B cell (primary cell): ENCODE measurements at regions not wholly inside any gene's neighbourhood (a gene's known extent, or its start where the extent isn't known, plus 50 kb on each side); places are given as distances from the start of the nearest gene placed in this dataset.

Experiments used
- ATAC-seq: fragments of 200-7000 bp; cut with Tn5 transposase; one replicate; pipeline ENCODE4 v1.10.0; 2021; ENCODE audit warnings: low read depth, mild to moderate bottlenecking, moderate number of reproducible peaks, moderate library complexity
- CTCF ChIA-PET: fragments of 350-600 bp; sonication (Branson Sonifier 250); formaldehyde crosslinking; loops from one replicate; lab custom pipeline; 2021; ENCODE audit warnings: antibody characterized with exemption, inconsistent platforms; lab: Charles Lee
- POLR2A ChIA-PET: fragments of 350-600 bp; sonication (Branson Sonifier 250); formaldehyde crosslinking; loops from one replicate; lab custom pipeline; 2021; ENCODE audit warnings: antibody characterized with exemption; lab: Charles Lee
- DNase-seq: peaks from one replicate; pipeline ENCODE4 v3.0.0; 2013
- H2AFZ ChIP-seq: 2 replicates; pipeline ENCODE4 v1.6.1; 2012; ENCODE audit warnings: mild to moderate bottlenecking, low read depth, low read length; ENCODE audit not compliant: insufficient read depth, poor library complexity, severe bottlenecking
- H3K27ac ChIP-seq, 2 donors: 1 replicate in 1 of 2; 2 replicates in 1 of 2; pipeline ENCODE4 v1.5.1; 2012 to 2013; ENCODE audit warnings: low read length in 2 of 2, mild to moderate bottlenecking in 2 of 2, moderate library complexity in 1 of 2
- H3K27me3 ChIP-seq, 4 experiments: fragments of 200-600 bp in 1 of 4; sonication (generic) in 1 of 4; replicated peaks in 1 of 4; 1 replicate in 2 of 4; 2 replicates in 2 of 4; pipeline versions ENCODE4 v1.6.1 to v1.7.0; 2013 to 2016; ENCODE audit warnings: low read length in 3 of 4, mild to moderate bottlenecking in 2 of 4, mixed read lengths in 1 of 4, moderate library complexity in 1 of 4; ENCODE audit not compliant: insufficient read depth in 4 of 4, control insufficient read depth in 3 of 4; ENCODE audit errors: control extremely low read depth in 1 of 4
- H3K36me3 ChIP-seq, 2 experiments: replicated peaks in 1 of 2; 1 replicate in 1 of 2; 2 replicates in 1 of 2; pipeline versions ENCODE4 v1.6.1 to v1.7.1; 2013; ENCODE audit warnings: low read length in 1 of 2; ENCODE audit not compliant: insufficient read depth in 2 of 2, control insufficient read depth in 1 of 2; ENCODE audit errors: control extremely low read depth in 1 of 2, extremely low read depth in 1 of 2
- H3K4me1 ChIP-seq, 2 donors: fragments of 200-600 bp in 1 of 2; sonication (generic) in 1 of 2; 1 replicate in 1 of 2; 2 replicates in 1 of 2; pipeline versions ENCODE4 v1.5.1 to v1.6.1; 2013 to 2017; ENCODE audit warnings: low read length in 2 of 2; ENCODE audit not compliant: control insufficient read depth in 2 of 2, insufficient read depth in 2 of 2
- H3K4me2 ChIP-seq: replicated peaks from 2 replicates; pipeline ENCODE3; 2012; ENCODE audit warnings: mild to moderate bottlenecking, low read depth, low read length; ENCODE audit not compliant: poor library complexity, severe bottlenecking
- H3K4me3 ChIP-seq, 5 experiments: fragments of 200-600 bp in 1 of 5; sonication (generic) in 1 of 5; 1 replicate in 3 of 5; 2 replicates in 2 of 5; pipeline versions ENCODE4 v1.5.1 to v1.7.0; 2011 to 2016; ENCODE audit warnings: low read length in 4 of 5, mild to moderate bottlenecking in 4 of 5, low read depth in 2 of 5, control low read depth in 1 of 5, moderate library complexity in 1 of 5; ENCODE audit not compliant: insufficient read depth in 1 of 5; ENCODE audit errors: control extremely low read depth in 1 of 5, extremely low read depth in 1 of 5
- H3K79me2 ChIP-seq: fragments of 200-600 bp; sonication (generic); one replicate; pipeline ENCODE4 v1.6.0; 2016; ENCODE audit warnings: low read length; ENCODE audit not compliant: control insufficient read depth, insufficient read depth
- H3K9ac ChIP-seq: fragments of 200-600 bp; sonication (generic); 2 replicates; pipeline ENCODE4 v1.6.1; 2017; ENCODE audit warnings: mild to moderate bottlenecking, low read length, moderate library complexity
- H3K9me3 ChIP-seq, 3 donors: one replicate each; pipeline versions ENCODE4 v1.6.1 to v1.7.1; 2013; ENCODE audit warnings: low read length in 2 of 3; ENCODE audit not compliant: control insufficient read depth in 2 of 3, insufficient read depth in 1 of 3; ENCODE audit errors: control extremely low read depth in 1 of 3
- H4K20me1 ChIP-seq: 2 replicates; pipeline ENCODE4 v1.6.0; 2012; ENCODE audit warnings: mild to moderate bottlenecking, low read length; ENCODE audit not compliant: insufficient read depth, control insufficient read depth, poor library complexity, severe bottlenecking
- H3K27ac Mint-ChIP-seq: one replicate; pipeline ENCODE4 v1.8.0; 2021; ENCODE audit warnings: mixed read lengths
- H3K27me3 Mint-ChIP-seq: one replicate; pipeline ENCODE4 v1.8.0; 2021; ENCODE audit warnings: mixed read lengths
- H3K4me1 Mint-ChIP-seq: one replicate; pipeline ENCODE4 v1.8.0; 2021; ENCODE audit warnings: mixed read lengths
- H3K4me3 Mint-ChIP-seq: one replicate; pipeline ENCODE4 v1.8.0; 2021; ENCODE audit warnings: mixed read lengths
- H3K9me3 Mint-ChIP-seq: one replicate; pipeline ENCODE4 v1.8.0; 2022; ENCODE audit warnings: mixed read lengths; ENCODE audit not compliant: insufficient read depth
- EZH2 ChIP-seq: IDR thresholded peaks from 2 replicates; pipeline ENCODE4 v1.6.1; 2012; ENCODE audit warnings: borderline replicate concordance, low read depth, mild to moderate bottlenecking, moderate library complexity, low read length; ENCODE audit not compliant: insufficient read depth, poor library complexity, severe bottlenecking
- WGBS: methylation state at CpG from one replicate; pipeline ENCODE4 v1.1.5; 2013; ENCODE audit warnings: missing lambda C conversion rate; ENCODE audit not compliant: insufficient coverage; 5-methylcytosine and 5-hydroxymethylcytosine counted together
- intact Hi-C: fragments of 100-400 bp; cut with micrococcal nuclease; formaldehyde crosslinking; loops from one replicate; pipeline ENCODE4 v1.10.0; 2022
- TF ChIP-seq, protein P1 (sequence below): fragments of 200-600 bp; IDR thresholded peaks from one replicate; pipeline ENCODE4 v1.8.0; 2022; ENCODE audit warnings: antibody characterized with exemption, mild to moderate bottlenecking

DNA sequence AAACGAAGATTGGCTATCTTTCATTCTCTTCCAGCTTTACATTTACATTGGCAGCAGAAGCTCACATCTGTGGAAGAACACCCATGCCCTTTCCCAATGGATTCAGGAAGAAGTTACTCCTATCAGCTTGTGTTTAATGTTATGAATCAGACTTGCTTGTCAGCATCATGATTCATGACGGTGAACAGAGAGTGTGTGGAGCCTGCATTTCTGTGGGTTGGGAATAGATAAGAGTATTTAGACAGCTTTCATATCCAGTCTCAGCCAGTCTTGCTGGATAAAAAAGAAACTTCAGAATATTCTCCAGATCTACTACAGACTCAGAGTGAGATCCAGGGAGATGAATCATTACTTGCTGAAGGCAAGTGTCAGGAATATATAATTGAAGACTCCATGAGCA lies 812.9 kb upstream of the ZNF608 start:
- ChIA-PET POLR2A (no interaction called here), CTCF (no interaction called here)
- Histone ChIP-seq H3K4me1 (no peaks in the 10 kb centered on the region), H3K79me2 (no peaks in the 10 kb centered on the region), H3K9ac (no peak overlapping the region), H3K9me3 (no peaks in the 10 kb centered on the region), H4K20me1 (no peaks in the 10 kb centered on the region), H3K27me3 (no peaks in the 10 kb centered on the region), H3K4me2 (no peak overlapping the region), H3K36me3 (no peaks in the 10 kb centered on the region), H2AFZ (no peak overlapping the region), H3K27ac (no peak overlapping the region), H3K4me3 (no peak overlapping the region)
- DNase-seq (no peak), ATAC-seq (no peak)
- intact Hi-C loops, result no loop called here
- TF ChIP-seq, protein P1, sequence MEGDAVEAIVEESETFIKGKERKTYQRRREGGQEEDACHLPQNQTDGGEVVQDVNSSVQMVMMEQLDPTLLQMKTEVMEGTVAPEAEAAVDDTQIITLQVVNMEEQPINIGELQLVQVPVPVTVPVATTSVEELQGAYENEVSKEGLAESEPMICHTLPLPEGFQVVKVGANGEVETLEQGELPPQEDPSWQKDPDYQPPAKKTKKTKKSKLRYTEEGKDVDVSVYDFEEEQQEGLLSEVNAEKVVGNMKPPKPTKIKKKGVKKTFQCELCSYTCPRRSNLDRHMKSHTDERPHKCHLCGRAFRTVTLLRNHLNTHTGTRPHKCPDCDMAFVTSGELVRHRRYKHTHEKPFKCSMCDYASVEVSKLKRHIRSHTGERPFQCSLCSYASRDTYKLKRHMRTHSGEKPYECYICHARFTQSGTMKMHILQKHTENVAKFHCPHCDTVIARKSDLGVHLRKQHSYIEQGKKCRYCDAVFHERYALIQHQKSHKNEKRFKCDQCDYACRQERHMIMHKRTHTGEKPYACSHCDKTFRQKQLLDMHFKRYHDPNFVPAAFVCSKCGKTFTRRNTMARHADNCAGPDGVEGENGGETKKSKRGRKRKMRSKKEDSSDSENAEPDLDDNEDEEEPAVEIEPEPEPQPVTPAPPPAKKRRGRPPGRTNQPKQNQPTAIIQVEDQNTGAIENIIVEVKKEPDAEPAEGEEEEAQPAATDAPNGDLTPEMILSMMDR, result no peak
- no peak for TF ChIP-seq EZH2
- no peak overlapping the region for H3K27ac Mint-ChIP-seq
- H3K27me3 Mint-ChIP-seq, result no peaks in the 10 kb centered on the region
- no peak overlapping the region for H3K4me3 Mint-ChIP-seq
- 100% methylated on average over 1 of the region's 2 CpGs for WGBS
- no peaks in the 10 kb centered on the region for H3K4me1 Mint-ChIP-seq
- no peaks in the 10 kb centered on the region for H3K9me3 Mint-ChIP-seq

DNA sequence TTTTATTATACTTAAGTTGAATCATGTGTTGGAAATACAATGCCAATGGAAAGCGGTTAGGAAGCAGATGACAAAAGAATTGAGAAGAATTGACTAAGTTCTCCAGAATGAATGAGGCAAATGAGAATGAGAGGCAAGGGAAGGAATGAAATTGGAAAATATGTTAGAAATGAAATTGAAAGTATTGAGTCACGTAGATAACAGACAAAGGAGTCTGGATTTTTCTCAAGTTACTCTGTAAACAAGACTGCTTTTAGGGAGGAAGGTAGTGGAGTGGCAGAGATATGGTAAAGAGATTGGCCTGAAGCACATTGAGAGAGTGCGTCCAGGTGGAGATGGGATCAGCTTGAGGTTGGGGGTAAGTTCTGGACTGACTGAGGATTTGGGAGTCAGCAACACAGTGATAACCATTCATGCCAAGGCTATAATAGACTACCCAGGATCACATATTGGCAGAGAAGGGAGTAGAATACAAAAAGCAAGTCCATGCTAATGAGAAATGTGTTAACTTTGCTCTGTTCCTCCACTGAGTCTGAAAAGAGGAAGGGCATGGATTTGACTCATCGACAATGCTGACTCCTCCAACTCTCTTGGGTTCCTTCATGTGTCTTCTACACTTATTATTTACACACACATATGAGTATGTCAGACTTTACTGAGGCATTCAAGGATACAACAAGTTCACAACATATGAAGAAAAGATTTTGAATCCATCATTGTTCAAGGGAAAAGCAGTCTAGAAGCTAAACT lies 814.2 kb upstream of the ZNF608 start:
- intact Hi-C loops, result no loop called here
- H4K20me1 ChIP-seq, result no peaks in the 10 kb centered on the region
- ChIA-PET POLR2A (no interaction called here), CTCF (no interaction called here)
- no peak overlapping the region for H3K27ac ChIP-seq
- H3K4me1 Mint-ChIP-seq, result no peaks in the 10 kb centered on the region
- H3K36me3 ChIP-seq, result no peaks in the 10 kb centered on the region
- no peak for TF ChIP-seq EZH2
- TF ChIP-seq, protein P1, result no peak
- H3K27me3 ChIP-seq, result no peaks in the 10 kb centered on the region
- H3K9me3 Mint-ChIP-seq, result no peaks in the 10 kb centered on the region
- ATAC-seq (no peak), DNase-seq (no peak)
- H3K4me1 ChIP-seq, result no peaks in the 10 kb centered on the region
- H3K79me2 ChIP-seq, result no peaks in the 10 kb centered on the region
- H3K4me2 ChIP-seq, result no peak overlapping the region
- H3K9me3 ChIP-seq, result no peaks in the 10 kb centered on the region
- H3K27me3 Mint-ChIP-seq, result peaks cover 3% of the 10 kb centered on the region
- no peak overlapping the region for H3K27ac Mint-ChIP-seq
- H3K9ac ChIP-seq, result no peak overlapping the region
- H3K4me3 Mint-ChIP-seq, result no peak overlapping the region
- H3K4me3 ChIP-seq, result no peak overlapping the region
- 92% methylated on average over 3 of the region's 4 CpGs for WGBS
- no peak overlapping the region for H2AFZ ChIP-seq
